Neuron (in vitro differentiated cells): ENCODE measurements at regions not wholly inside any gene's neighbourhood (a gene's known extent, or its start where the extent isn't known, plus 50 kb on each side); places are given as distances from the start of the nearest gene placed in this dataset.
A peak's percentile ranks its signal among the peaks of the same experiment; 100 is the strongest.

Source experiments
- H2AFZ ChIP-seq: one replicate; pipeline ENCODE4 v1.6.1; 2013; ENCODE audit warnings: low read depth, mild to moderate bottlenecking, inconsistent platforms, low read length, moderate library complexity
- H3K27me3 ChIP-seq: one replicate; pipeline ENCODE4 v1.6.1; 2013; ENCODE audit warnings: low read length; ENCODE audit not compliant: insufficient read depth
- H3K36me3 ChIP-seq: one replicate; pipeline ENCODE4 v1.6.1; 2013; ENCODE audit warnings: low read length; ENCODE audit not compliant: insufficient read depth
- H3K4me1 ChIP-seq: one replicate; pipeline ENCODE4 v1.6.1; 2013; ENCODE audit warnings: low read length; ENCODE audit not compliant: insufficient read depth
- H3K4me3 ChIP-seq: 2 replicates; pipeline ENCODE4 v1.5.1; 2013; ENCODE audit warnings: mild to moderate bottlenecking, low read length, moderate library complexity
- H3K9me3 ChIP-seq: one replicate; pipeline ENCODE4 v1.6.1; 2013; ENCODE audit warnings: low read length

DNA sequence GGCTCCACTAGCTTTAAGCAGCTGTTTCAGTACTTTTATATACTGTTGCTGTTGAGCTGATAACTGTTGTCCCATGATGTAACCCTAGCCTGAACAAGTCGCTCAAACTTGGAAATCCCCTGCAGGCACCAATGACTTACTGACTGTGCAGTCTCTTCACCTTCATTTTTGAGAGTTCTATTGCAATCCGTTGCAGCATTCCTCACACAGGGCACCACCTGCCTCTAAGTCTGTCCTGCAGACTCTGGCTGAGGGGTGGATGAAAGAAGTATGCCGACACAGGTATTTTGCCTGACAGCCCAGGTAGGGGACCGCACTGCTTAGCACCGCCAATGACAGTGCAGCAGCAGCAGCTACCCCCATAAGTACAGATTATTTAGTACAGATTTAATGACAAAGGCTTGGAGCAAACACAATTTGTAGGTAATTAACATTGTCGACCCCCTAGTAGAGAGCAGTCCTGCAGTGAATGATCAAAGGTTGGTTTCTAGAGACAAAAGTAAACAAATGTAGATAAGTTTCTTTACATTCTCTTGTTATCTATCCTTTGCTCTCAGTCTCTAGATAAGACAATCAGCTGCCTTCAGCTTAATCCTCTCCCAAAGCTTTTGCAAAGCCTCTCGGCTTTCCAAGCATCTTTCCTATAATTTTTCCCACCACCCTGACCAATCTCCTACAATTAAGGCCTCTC is 205.0 kb downstream of the PABPC4L start:
- no peaks in the 10 kb centered on the region for H3K27me3 ChIP-seq
- no peaks in the 10 kb centered on the region for H3K4me1 ChIP-seq
- no peak overlapping the region for H2AFZ ChIP-seq
- no peaks in the 10 kb centered on the region for H3K36me3 ChIP-seq
- no peak overlapping the region for H3K4me3 ChIP-seq
- no peaks in the 10 kb centered on the region for H3K9me3 ChIP-seq

DNA sequence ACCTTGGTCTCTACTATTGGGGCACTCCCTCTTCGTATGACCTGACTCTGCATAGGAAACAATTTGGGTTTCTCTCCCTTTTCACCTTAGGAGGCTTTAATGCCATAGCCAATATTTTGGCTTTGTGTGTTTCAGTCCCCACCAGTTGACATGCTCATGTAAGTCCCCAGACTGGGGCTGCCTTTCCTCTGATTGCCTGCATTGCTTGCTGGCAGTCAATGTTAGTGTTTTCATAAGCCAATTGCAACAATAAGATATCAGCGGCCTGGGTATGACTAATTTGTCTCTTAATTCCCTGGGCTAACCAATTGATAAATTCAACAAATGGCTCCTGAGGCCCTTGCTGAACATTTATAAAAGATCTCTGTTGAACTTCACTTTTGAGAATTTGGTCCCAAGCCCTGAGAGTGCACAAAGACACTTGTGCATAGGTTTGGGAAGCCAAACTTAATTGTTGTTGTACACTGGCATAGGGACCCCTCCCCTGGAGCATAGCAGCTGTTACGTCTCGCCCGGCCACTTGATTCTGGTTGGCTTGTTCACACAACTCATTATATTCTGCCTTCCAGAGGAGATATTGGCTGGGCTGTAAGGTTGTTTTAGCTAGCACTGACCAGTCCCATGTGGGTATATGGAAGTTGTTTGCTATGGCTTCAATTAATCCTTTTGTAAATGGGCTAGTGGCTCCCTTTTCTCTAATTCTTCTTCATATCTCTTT is 206.2 kb downstream of the PABPC4L start:
- H3K36me3 ChIP-seq: no peaks in the 10 kb centered on the region
- H3K4me1 ChIP-seq: no peaks in the 10 kb centered on the region
- H2AFZ ChIP-seq: no peak overlapping the region
- peaks cover 2% of the 10 kb centered on the region for H3K9me3 ChIP-seq
- no peaks in the 10 kb centered on the region for H3K27me3 ChIP-seq
- no peak overlapping the region for H3K4me3 ChIP-seq

DNA sequence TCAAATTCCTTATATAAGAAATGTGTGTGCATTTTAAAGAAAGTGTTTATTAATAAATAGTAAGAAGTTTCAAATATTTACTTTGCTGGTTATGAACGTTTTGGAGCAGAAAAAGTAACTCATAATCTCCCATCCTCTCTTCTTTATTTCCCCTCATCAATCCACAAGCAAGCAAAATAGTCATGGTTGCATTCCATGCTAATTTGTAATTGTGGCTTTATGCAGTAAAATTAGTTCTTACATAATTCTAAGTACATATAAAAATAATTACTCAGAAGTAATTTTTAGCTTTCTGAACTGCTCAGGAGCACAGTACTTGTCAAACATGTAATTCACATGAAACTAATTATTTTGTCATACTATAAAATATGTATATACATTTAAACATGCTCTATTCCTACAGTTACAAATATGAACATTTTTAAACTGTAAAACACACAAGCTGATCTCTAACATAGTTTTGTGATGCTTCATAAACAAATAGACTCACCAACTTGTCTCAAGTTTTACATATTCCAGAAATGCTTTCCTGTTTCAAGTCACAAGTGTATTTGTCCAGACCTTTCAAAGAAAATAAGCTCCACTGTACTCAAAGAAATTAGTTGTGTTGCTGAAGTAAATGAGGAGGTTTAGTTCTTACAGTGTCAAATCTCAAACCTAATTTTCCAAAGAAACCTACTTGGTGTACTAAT is 218.9 kb downstream of the PABPC4L start:
- Histone ChIP-seq H3K4me1 (no peaks in the 10 kb centered on the region), H3K27me3 (no peaks in the 10 kb centered on the region), H3K36me3 (no peaks in the 10 kb centered on the region), H3K4me3 (no peak overlapping the region), H2AFZ (no peak overlapping the region), H3K9me3 (no peaks in the 10 kb centered on the region)

DNA sequence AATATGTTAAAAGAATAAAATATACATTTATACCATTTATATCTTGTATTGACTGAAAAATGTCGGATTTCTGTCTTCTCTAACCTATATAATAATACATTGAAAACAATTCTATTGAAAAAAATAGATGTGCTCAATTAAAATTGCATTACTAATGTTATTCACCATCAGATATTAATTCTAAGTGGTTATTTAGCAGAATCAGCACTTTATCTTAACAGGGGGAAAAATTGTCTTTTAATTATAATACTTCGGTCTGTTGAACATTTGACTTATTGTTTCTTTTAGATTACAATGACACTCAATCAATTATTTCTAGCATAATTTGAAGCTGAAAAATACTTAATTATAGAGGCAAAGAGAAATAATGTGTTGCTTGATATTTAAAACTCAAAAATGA is 220.3 kb downstream of the PABPC4L start:
- Histone ChIP-seq H3K4me1 (no peaks in the 10 kb centered on the region), H2AFZ (no peak overlapping the region), H3K9me3 (no peaks in the 10 kb centered on the region), H3K4me3 (no peak overlapping the region), H3K27me3 (no peaks in the 10 kb centered on the region), H3K36me3 (no peaks in the 10 kb centered on the region)

DNA sequence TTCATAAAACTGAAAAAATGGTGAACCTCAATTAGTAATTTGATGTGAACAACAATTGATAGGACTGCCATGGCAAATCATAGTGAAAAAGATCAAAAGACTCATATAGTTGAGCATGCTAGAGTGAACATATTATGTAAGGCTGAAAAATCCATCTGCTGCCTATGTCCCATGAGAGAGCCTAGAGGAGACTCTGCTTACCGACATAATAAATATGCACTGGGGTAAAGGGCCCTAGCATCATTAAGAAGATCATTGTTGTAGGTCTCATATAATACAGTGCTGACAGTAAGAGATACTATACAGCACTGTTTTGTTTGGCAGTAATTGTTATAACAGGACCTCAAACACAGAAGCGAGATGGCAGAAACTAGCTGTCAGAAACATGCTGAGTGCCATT is 229.0 kb downstream of the PABPC4L start:
- H3K36me3 ChIP-seq: no peaks in the 10 kb centered on the region
- no peak overlapping the region for H2AFZ ChIP-seq
- peaks cover 6% of the 10 kb centered on the region for H3K4me1 ChIP-seq
- no peaks in the 10 kb centered on the region for H3K27me3 ChIP-seq
- no peak overlapping the region for H3K4me3 ChIP-seq
- no peaks in the 10 kb centered on the region for H3K9me3 ChIP-seq

DNA sequence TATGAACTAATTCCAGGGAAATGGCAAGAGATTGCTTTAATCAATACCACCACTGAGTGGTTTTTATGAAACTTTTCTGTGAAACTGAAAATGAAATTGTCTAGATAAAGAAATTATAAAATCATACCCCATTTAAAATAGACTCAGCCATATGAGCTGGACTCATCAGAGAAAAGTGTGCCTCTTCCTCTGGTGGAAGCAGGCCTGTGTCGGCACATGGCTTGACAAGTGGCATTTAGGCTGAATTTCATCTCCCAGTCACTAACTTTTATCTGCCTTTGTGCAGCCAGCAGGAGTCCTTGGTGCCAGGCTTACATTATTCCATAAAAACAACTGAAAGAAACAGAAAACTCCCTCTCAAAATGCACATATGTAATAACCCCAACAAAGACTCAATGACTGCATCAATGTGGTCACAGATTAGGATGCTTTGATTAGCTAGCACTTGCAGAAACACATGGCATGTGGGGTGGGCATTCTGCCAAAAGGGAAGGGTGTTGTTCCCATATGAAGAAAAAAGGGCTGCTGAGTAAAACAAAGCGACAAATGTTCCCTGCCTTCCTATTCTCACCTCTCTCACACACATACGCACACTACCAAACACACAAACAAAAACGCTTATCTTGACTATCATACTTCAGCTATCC is 232.3 kb downstream of the PABPC4L start:
- peaks cover 6% of the 10 kb centered on the region for H3K4me1 ChIP-seq
- H3K36me3 ChIP-seq: no peaks in the 10 kb centered on the region
- H3K4me3 ChIP-seq: no peak overlapping the region
- H3K9me3 ChIP-seq: no peaks in the 10 kb centered on the region
- H2AFZ ChIP-seq: peak overlapping the region; percentile 1
- no peaks in the 10 kb centered on the region for H3K27me3 ChIP-seq

DNA sequence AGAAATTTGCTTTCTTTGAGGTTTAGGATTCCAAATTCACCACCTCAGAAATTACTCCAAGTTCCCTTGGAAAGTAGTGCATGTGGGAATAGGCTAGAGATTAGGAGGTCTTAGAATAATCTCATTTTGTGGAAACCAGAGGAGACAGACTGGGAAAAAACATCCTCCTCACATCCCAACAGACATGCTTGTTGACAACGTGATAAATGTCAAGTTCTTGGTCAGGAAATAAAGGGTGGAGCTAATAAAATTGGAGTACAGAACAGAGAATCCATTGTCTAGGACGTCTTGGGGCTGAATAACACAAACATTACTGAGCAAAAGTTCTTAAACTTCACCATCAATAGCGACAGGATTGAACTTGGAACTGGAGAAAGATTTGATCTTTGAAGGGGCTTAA is 233.4 kb downstream of the PABPC4L start:
- Histone ChIP-seq H2AFZ (no peak overlapping the region), H3K36me3 (no peaks in the 10 kb centered on the region), H3K9me3 (no peaks in the 10 kb centered on the region), H3K4me1 (peaks cover 6% of the 10 kb centered on the region), H3K4me3 (no peak overlapping the region), H3K27me3 (no peaks in the 10 kb centered on the region)

DNA sequence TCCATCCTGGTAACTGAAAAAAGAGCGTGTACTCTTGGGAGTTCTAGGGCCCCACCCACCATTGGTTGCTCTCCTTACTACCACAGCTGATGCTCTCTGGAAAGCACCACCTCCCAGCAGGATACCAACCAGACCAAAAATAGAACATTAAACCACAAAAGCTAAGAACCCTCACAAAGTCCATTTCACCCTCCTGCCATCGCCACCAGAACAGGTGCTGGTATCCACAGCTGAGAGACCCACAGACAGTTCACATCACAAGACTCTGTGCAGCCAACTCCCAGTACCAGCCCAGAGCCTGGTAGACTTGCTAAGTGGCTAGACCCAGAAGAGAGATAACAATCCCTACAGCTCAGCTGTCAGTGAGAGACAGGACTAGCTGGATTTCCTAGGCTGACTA is 240.6 kb downstream of the PABPC4L start:
- H3K9me3 ChIP-seq: no peaks in the 10 kb centered on the region
- no peaks in the 10 kb centered on the region for H3K4me1 ChIP-seq
- no peaks in the 10 kb centered on the region for H3K36me3 ChIP-seq
- H2AFZ ChIP-seq: no peak overlapping the region
- no peak overlapping the region for H3K4me3 ChIP-seq
- H3K27me3 ChIP-seq: no peaks in the 10 kb centered on the region

DNA sequence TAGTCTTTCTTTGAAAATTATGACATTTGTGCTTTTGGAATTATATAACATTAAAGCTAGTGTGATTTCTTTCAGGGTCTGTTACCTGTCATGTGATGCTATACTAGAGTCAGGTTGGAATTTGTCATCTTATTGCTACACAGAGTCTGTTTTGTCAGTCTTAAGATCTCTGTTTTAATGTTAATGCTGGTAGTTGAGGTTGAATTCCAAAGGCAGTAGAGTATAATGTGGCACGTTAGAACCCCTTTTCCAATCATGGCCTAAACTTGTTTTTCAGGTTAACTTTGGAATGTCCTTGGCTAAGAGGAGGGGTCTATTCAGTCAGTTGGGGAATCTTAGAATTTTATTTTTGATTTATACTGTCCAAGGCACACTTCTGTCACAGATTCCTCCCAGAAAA is 258.5 kb downstream of the PABPC4L start:
- Histone ChIP-seq H3K27me3 (no peaks in the 10 kb centered on the region), H3K9me3 (no peaks in the 10 kb centered on the region), H3K4me1 (no peaks in the 10 kb centered on the region), H3K36me3 (no peaks in the 10 kb centered on the region), H2AFZ (no peak overlapping the region), H3K4me3 (no peak overlapping the region)

DNA sequence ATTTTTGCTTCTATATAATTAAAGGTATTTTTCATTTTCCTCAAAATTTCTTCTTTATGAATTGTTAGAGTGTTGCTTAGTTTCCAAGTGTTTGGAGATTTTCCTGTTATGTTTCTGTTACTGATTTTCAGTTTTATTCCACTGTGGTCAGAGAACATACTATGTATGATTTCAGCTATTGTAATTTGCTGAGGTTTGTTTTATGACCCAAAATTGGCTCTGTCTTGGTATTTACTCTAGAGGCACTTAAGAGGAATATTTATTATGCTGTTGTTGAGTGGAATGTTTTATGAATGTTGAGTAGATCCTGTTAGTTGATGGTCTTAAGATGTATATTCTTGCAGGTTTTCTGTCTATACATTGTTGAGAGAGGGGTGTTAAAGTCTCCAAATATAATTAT is 263.5 kb downstream of the PABPC4L start:
- Histone ChIP-seq H3K4me3 (no peak overlapping the region), H2AFZ (no peak overlapping the region), H3K27me3 (no peaks in the 10 kb centered on the region), H3K36me3 (no peaks in the 10 kb centered on the region), H3K9me3 (no peaks in the 10 kb centered on the region), H3K4me1 (no peaks in the 10 kb centered on the region)

DNA sequence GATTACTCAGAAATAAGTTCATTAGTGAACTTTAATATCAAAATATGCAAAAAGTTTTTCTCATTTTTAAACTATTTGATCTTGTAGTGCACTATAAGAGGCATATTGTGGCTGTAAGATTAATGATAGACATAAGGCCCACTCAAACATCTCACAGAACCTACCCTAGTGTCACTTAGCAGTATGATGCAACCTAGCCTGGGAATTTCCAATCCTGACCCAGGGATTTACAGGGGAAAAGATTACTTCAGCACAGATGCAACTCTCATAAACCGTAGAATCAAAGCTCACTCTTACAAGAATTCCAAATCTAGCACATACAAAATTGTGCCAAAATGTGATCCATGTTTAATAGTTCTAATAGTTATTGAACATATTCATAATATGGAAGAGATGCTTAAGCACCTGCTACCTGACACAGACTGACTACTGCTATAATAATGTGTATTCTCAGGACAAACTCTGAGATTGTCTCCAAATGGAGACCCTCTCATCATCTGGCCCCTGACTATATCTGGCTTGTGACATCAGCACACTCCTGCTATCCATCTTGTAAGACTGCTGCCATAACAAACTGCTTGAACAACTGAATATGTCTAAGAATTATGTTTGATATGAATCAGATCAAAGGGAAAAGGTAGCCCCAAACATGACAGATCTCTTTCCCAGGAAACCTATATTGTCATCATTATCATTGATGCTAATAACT is 271.9 kb downstream of the PABPC4L start:
- Histone ChIP-seq H3K4me3 (no peak overlapping the region), H2AFZ (no peak overlapping the region), H3K4me1 (peaks cover 2% of the 10 kb centered on the region), H3K9me3 (no peaks in the 10 kb centered on the region), H3K36me3 (no peaks in the 10 kb centered on the region), H3K27me3 (no peaks in the 10 kb centered on the region)

DNA sequence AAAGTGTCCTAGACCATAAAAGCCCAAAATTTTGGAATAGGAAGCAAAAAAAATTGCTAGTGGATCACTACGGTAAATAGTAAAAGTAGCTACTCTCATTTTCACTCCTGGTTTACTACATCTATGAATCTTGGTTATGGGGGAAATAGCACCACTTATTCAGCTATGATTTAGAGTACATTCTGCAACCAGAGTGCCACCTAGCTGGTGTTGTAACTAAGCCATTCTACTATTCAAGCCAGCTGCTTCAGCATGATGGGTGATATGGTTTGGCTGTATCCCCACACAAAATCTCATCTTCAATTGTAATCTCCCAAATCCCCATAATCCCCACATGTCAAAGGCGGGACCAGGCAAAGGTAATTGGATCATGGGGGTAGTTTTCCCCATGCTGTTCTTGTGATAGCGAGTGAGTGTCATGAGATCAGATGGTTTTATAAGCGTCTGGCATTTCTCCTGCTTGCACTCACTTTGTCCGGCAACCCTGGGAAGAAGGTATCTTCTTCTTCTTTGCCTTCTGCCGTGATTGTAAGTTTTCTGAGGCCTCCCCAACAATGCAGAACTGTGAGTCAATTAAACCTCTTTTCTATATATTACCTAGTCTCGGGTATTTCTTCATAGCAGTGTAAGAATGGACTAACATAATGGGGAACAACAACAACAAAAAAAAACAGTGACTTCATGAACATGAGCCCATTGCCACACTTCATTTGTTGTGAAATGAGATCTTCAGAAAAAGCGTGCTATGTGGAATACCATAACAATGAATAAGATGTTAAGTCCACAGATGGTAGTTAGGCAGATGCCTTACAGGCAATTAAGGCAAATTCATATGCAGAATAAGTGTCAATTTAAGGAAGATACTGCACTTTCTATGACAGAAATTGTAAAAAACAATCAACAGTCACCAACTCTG is 280.1 kb downstream of the PABPC4L start:
- H3K4me1 ChIP-seq: peaks cover 2% of the 10 kb centered on the region
- H3K36me3 ChIP-seq: no peaks in the 10 kb centered on the region
- no peak overlapping the region for H3K4me3 ChIP-seq
- H2AFZ ChIP-seq: no peak overlapping the region
- H3K27me3 ChIP-seq: no peaks in the 10 kb centered on the region
- H3K9me3 ChIP-seq: no peaks in the 10 kb centered on the region
